ENCODE measurements at regions not wholly inside any gene's neighbourhood (a gene's known extent, or its start where the extent isn't known, plus 50 kb on each side); places are given as distances from the start of the nearest gene placed in this dataset.

DNA sequence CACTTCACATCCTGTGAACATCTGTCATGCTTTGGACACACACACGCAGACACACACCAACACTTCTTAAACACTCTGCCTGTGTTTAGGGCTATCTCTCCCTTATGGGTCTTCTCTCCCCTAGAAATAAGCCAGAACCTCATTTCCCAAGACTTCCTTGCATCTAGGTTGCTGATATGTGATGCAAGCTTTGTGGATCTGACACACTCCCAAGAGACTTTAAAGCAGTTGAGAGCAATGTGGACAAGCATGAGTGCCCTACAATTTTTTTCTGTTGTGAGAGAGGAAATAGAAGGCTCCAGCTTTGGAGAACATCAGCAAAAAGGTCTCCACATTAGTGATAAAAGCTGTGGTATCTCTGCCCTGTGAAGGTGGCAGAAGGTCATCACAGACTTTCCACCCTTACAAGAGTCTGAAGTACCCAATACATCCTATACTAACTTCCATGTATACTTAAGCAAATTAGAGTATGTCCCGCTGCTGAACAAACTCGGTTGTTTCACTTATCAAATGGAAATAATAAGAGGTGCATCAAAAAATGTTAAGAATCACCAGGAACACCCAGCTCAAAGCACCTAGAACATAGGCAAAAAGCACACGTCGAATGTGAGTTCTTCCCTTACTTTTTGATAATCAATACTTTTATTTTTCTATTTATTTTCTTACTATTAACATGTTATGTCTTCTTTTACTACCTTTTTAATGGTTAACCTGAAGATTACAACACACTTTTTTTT lies 267.6 kb downstream of the SETD4 start:
- DNase-seq = no peak

DNA sequence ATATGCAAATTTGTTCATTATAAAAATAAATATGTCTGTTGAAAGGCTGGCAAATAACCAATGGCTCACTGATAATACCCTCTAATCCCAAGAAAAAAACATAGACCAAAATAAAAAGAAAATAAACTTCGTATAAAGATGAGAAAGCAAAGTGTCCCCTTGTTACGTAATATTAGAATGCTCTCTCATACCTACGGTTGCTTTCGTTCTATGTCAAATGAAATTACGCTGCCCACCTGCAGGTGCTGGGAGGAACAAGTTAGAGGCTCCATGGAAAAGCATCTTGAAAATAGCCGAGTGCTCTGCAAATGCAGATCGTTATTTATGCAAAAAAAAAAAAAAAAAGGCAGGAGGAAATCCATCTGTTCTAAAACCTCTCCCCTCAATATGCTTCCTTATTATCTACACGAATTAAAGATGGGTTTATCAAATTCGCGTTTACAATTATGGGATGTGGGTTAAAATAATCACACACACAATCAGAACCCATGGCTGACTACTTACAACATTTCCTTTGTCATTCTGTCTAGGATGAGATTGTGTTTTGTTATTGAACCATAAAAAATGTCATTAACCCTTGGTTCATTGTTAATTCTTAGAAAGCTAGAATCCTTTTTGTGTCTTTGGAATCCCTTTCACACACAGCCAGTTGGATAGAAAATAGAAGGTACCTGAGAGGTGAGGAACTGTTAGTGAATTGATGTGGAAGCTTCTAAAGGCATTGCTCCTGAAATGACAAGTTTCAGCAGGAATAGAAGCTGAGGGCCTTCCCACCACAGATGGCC lies 268.6 kb downstream of the SETD4 start:
- DNase-seq = no peak

DNA sequence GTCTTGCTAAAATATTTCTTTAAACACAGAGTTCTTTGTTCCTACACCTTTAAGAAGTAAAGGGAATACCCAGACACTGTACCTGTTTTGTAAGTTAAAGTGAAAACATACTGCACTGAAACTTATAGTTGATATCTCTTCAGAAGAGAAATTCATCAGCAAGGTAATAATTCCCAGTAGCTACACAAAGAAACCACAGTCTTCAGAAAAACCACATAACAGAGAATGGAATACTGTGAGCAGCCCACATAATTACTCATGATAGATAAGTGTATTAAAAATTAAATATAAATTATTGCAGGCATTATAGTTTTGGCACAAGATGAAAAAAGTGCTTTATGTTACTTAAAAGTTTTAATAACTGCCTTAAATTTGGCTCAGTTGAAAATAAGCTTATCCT lies 276.6 kb downstream of the SETD4 start:
- no peak for DNase-seq

DNA sequence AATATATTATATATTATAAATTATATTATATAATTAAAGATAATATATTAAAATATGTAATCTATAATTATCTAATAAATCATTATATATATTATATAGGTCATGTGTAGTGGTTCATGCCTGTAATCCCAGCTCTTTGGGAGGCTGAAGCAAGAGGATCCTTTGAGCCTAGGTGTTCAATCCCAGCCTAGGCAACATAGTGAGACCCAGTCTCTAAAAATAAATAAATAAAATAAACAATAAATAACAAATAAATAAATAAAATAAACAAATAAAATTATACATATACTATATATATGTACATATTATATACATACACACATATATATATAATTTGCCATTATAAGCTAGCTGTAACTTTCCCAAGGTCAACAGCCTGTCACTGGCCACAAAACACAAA lies 277.7 kb downstream of the SETD4 start:
- DNase-seq = no peak

DNA sequence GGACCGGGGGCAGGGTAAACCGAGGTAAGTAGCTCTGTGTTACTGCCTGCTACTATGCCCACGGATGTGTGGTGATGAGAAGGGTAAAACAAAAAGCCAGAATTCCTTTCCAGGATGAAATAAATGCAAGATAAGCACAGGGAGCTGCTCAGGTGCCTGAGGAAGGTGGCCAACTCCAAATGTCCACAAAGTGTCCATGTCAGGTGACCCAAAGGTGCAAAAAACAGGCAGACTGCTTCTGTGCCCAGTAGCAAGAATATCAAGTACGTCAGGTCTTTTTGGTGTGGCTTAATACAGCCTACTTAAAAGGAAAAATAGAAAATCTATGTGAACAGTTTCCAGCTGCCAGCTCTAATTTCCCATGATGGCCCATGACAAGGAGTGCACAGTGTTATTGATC lies 279.3 kb downstream of the SETD4 start:
- no peak for DNase-seq

DNA sequence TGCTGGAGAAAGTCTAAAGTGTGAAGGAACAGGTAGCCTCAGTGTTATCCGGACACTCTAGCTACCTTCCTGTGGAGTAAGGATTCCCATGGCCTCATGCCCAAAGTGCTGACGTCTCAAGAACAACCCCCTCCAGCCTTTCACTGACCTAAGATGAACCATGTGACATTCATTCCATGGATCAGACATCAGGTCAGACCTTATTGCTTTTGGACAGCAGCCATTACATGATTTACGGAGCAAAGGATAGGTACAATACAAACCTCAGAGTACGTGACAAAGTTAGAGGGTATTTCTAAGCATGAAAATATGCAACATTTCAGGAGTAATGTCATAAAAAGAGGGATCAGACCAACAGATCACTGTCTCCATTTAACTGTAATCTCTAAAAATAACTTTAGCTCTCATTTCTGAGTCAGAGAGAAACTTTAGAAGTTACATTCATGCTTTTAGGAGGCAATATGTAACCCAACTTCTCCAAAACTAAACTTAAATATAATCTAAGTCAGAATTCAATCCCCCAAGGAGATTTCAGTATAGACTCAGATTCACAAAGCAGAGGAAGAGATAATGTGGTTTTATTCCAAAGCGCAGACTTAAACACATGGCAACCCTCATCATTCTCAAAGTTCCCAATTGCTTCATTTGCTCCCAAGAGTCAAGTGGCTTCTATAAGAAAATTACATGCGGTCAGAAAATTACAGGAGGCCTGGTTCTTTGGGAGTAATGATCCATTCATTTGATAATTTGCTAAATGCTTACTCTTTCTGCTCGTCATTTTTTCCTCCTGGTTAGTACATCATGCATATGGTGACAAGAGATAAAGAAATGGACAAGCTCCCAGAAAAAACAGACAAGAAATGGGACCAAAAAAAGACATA lies 280.4 kb downstream of the SETD4 start:
- no peak for DNase-seq

DNA sequence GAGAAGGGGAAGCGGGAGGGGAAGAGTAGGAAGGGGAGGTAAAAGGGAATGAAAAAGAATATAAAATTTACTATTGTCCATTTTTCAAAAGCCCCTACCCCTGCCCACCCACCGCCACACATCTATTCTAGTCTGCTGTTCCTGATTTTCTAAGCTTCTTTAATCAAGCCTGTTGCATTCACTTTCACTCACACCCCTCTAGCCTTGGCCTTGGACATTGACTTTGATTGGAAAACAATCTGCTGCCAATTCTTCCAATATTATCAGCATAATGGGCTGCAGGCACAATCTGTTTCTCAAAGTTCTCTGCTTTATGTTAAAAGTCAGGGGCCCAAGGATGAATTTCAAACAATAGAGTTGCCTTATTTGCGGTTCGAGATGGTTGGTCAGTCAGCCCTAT lies 281.2 kb downstream of the SETD4 start:
- DNase-seq = no peak

DNA sequence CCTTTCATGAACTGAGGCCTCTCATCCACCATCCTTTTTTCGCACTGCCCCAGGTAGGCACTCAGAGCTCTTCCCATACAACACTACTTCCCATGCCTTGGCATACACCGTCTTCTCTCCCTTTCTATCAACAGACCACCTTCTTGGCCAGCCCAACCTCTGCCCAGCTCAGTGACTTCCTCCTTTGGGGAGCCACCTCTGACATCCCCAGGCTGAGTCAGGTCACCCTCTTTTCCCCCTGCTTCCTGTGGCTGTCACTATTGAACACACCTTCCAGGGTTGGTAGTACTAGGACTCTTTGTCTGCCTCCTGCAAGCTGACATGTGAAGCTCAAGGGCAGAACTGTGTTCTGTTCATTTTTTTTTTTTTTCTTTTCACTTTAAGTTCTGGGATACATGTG lies 283.2 kb downstream of the SETD4 start:
- no peak for DNase-seq

DNA sequence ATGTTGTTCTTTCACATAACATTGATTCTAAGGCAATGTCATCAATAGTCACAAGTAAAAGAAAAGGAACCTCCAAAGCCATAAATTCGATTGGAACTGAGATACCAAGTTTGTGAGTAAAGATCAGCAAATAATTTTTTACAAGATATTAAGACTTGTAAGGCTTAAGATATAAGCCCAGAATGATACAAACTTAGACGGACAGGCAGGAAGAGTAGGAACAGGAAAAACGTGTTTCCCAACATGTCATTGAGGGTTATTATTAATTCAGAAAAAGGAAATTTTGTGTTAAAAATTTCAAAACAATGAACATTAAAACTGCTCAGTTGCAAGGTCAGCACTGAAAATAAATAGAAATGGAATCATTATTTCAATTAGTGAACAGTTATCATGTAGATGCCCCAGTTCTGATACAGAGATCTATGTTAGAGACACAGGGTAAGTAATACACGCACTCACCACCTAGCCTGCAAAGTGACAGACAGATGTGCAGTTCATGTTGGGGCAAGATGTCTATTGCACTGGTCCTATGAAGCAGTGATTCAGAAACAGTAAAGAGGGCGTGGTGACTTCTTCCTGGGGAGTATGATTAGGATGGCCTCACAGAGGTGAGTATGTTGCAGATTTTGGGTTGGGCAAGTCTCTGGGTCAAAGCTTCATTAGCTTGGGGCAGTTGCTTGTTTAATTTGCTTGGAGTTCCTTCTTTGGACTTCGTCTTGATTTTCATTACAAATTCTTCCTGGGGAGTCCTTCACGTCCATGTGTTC lies 284.4 kb downstream of the SETD4 start:
- DNase-seq = no peak

DNA sequence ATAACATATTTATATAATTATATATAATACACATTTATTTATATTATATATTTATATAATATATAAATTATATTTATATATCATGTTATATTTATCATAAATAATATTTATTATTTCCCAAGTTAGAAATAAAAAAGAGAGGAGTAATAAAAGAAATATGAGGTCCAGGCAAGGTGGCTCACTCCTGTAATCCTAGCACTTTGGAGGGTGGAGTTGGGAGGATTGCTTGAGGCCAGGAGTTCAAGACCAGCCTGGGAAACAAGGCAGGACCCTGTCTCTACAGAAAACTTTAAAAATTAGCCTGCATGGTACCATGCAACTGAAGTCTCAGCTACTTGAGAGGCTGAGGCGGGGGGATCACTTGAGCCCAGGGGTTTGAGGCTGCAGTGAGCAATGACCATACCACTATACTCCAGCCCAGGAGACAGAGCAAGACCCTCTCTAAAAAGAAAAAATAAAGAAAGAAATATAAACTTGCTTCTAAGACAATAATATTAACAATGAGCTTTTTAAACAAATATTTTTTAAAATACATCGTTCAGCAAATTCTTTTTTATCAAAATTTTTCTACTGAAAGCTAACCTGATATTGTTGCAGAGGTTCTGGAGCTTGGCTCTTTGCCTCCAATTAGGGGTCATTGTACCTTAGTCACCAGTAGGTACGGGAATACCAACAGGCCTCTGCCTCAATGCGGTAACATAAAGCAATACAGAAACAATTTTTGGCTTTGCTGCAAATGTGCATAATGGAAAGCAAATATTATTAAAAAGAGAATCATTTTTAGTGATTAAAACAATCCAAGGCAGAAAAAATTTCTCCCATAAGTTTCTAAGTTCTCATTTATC lies 290.0 kb downstream of the SETD4 start:
- DNase-seq = no peak

DNA sequence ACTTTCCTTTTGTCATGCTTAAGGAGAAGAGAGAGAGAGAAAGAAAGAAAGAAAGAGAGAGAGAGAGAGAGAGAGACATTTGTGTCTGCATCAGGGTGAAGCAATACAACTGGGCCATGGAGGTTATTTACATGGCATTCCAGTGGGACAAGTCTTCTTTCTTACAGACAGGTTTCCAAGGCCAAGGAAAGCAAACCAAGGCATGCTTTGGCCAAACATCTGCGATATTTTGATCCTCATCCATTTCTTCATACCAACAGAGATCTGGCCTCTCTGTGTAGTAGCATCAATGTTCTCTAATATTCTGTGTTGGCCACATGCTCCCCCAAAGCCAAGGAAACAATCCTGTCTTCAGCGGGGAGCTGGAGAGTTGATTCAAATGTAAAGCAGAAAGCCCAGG lies 292.1 kb downstream of the SETD4 start:
- DNase-seq = no peak

DNA sequence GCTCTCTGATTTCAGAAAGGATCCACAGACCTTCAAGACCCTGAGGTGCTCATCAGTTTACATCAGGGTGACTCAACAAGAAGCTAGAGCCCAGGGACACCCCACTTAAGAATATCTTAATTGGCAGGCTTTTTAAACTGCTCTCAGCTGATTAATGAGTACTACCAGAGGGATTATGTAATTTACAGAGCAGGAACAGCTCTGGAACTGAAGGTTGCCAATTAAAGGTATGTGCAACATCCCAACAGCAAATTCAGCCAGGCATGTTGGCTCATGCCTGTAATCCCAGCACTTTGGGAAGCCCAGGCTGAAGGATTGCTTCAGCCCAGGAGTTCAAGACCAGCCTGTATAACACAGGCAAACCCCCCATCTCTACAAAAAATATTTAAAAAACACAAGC lies 295.7 kb downstream of the SETD4 start:
- DNase-seq = no peak

DNA sequence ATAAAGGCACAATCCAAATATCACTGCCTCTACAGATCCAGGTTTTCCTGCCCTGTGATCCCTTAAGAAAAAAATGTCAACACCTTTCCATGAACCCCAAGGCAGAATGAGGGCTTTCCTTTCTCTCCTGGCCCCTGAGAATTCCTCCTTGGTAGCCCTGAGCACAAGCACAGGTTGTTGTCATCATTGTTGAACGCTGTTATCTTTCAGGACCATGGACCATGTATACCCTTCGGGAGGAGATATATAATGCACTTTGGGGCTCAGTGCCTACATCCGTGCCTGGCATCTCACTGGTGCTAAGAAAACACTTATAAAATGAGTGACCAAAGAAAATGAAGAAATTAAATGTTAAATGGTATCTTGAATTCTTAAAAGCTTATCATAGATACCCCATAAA lies 296.2 kb downstream of the SETD4 start:
- DNase-seq = no peak

DNA sequence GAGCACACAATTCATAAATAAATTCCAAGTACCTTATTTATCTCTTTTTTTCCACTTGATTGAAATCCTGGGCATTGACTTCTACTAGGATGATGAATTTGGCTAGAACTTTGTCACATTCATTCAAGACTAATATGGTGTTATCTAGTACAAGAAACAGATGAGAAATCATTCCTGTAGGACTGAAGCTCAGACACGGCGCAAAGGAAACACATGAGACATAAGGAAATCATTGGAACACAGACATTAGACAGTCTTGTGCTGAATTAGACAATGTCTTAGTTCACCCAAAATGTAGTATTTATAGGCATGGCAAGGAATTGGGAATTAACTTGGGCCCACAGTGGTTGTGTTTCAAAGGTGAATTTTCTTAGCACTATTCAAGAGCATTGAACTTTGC lies 305.7 kb downstream of the SETD4 start:
- no peak for DNase-seq

DNA sequence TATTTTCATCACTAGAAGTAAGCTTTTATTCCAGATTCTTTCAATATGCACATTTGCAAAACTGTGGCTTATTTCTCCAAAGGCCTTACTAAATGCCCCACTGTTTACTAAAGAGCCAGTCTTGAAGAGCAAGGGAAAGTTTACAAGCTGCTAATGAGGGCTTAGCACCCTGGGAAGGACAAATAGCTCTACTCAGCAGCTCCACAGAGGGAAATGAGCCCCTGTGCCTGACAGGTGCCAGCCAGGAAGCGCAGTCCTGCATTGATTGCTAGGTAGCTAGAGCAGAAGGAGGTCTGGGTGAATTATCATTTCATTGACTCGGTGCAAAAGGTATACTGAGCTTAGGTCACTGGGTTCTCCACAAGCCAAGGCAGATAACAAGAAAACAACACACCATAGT lies 307.0 kb downstream of the SETD4 start:
- no peak for DNase-seq

DNA sequence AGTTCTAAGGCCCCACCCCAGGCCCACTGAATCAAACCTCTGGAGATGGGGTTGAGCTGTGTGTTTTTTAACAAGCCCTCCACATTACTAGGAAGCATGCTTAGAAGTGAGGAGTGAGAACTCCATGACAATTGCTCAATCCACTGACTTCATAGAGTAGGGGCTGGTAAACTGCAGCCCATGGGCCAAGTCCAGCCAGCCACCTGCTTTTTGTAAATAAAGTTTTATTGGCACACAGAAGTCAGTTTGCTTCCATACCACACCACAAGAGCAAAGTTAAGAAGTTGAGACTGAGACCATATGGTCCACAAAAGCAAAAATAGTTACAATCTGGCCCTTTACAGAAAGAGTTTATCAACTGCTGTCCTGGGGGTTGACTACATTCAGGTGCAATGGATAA lies 309.2 kb downstream of the SETD4 start:
- DNase-seq = no peak

DNA sequence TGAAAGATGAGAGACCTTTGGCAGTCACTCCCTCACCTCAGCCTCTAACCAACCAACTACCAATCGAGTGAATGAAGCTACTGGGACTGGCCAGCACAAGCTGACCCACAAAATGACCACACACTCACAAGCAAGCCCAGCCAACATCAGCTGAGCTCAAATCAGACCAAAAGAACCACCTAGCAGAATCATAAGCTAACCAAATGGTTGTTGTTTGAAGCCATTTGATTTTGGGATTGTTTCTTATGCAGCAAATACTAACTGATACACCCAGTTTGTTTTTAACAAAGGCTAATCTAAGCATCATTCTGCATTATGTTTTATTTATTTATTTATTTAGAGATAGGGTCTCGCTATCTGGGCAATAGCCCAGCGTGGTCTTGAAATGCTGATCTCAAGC lies 310.4 kb downstream of the SETD4 start:
- DNase-seq = no peak

DNA sequence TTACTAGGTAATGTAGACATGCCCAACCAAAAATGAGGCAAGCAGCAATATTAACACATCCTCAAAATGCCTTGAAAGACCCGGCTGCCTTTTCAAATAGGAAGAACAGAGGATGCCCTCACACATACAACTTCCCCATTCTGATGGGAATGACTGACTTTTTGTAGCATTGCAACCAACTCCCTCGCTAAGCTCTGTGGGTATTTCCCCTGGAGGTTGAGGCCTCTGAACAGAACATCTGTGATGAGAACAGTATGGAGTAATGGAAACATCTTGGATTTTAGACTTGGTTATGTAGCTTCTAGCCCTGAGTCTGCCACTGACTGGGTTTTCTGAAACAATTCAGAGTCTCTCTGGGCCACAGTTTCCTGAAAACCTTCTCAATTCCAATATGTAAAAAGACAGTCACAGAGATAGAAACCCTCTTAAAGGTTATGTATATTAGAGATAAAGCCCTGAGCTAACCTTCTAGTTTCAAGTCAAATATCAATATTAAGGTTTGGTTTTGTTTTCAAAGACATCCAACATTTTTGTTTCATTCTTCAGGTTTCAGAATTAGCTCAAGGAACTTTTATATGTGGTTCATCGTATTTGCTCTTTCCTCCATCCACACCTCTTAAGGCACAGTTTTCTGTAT lies 311.5 kb downstream of the SETD4 start:
- DNase-seq = no peak

DNA sequence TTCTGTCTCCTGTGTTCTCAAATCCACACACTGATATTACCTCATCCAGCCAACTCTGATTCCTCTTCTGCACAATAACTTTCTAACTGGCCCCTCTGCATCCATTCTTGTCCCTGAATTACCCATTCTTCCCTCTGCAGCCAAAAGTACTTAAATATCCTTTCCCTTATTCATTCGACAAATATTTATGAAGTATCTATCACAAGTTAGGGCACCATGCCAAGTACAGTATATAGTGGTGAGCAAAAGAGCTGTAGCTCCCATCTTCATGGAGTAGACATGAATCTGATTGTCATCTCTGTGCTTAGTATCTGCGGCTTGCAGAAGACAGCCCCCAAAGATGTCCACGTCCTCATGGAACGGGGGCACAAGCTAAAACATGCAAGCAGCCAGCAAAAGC lies 316.8 kb downstream of the SETD4 start:
- no peak for DNase-seq

DNA sequence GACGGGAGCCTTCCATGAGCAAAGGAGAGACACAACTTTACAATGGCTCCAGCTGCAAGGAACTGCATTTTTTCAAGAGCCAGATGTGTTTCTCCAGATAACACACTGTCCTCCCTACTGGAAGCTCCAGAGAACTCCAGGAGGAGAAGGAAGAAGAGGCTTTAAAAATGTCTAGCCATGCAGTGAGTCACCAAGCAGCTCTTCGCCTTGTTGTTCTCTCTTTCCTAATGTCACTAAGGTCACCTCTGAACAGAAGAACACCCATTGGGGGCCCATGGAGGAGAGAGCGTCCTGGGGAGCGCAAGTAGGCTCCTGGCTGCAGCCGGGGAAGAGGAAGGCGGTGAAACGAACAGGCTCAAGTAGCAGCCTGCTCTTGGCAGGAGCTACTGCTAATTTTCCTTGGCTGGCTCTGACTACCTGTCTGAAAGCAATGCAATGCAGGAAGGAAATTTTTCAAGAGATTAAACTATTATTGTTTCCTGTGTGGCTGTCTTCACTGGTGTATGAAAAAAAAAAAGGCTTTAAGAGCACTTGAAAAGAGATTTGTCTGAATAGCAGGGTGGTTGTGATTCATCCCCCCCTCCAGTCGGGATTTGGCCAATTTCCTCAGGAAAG lies 321.9 kb downstream of the SETD4 start:
- DNase-seq = no peak

DNA sequence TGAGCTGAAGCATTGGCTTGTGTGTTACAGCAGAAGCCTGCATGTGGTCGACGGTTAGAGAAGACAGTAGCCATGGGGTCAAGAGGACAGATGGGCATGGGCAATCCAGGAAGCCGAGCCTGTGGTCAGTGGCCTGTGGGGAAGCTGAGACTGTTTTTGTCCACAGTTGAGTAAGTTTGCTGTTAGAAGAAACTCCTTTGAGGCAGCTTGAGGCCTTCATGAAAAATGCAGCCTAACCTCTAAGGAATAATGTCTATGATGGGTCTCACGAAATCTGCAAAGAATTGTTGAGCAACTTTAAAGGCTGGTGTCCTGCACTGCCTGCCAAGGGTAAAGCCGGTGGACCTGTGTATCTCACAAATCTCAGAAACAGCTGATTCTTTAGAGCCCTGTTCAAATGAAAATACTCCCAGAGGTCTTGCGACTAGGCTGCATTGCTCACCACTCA lies 322.4 kb downstream of the SETD4 start:
- DNase-seq = no peak
